D721Med (cell line): ENCODE measurements at regions not wholly inside any gene's neighbourhood (a gene's known extent, or its start where the extent isn't known, plus 50 kb on each side); places are given as distances from the start of the nearest gene placed in this dataset.

Experiments
- DNase-seq: peaks from one replicate; pipeline ENCODE4 v3.0.0; 2011; ENCODE audit warnings: low spot score; ENCODE audit not compliant: insufficient read length
- FAIRE-seq: peaks from 2 replicates; lab custom pipeline; 2011; peaks lifted over from hg19 to GRCh38; lab: Jason Lieb, UNC
- TF ChIP-seq, protein P1 (sequence below): IDR thresholded peaks from 2 replicates; pipeline ENCODE4 v1.5.1; 2012; ENCODE audit warnings: mild to moderate bottlenecking, control low read depth; ENCODE audit not compliant: insufficient read depth; ENCODE audit errors: missing control alignments

DNA sequence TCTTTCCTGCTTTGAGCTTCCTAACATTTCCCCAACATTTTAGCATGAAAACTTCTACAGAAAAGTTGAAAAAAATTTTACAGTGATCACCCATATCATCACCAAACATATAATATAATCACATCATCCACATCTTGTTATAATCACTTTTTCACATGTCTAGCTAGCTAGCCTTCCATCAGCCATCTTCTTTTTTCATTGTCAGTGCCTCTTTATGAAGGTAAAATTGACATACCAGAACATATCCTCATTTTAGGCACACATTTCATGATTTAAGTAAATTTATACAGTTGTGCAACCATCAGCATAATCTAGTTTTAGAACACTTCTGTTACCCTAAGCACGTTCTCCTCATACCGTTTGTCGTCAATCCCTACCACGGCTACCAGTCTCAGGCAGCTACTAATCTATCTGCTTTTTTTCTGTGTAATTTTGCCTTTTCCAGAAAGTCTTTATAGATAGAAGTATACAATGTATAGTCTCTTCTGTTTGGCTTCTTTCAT is 73.7 kb downstream of the VEGFA start:
- FAIRE-seq (no peak), DNase-seq (no peak)
- TF ChIP-seq, protein P1, sequence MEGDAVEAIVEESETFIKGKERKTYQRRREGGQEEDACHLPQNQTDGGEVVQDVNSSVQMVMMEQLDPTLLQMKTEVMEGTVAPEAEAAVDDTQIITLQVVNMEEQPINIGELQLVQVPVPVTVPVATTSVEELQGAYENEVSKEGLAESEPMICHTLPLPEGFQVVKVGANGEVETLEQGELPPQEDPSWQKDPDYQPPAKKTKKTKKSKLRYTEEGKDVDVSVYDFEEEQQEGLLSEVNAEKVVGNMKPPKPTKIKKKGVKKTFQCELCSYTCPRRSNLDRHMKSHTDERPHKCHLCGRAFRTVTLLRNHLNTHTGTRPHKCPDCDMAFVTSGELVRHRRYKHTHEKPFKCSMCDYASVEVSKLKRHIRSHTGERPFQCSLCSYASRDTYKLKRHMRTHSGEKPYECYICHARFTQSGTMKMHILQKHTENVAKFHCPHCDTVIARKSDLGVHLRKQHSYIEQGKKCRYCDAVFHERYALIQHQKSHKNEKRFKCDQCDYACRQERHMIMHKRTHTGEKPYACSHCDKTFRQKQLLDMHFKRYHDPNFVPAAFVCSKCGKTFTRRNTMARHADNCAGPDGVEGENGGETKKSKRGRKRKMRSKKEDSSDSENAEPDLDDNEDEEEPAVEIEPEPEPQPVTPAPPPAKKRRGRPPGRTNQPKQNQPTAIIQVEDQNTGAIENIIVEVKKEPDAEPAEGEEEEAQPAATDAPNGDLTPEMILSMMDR, result no peak

DNA sequence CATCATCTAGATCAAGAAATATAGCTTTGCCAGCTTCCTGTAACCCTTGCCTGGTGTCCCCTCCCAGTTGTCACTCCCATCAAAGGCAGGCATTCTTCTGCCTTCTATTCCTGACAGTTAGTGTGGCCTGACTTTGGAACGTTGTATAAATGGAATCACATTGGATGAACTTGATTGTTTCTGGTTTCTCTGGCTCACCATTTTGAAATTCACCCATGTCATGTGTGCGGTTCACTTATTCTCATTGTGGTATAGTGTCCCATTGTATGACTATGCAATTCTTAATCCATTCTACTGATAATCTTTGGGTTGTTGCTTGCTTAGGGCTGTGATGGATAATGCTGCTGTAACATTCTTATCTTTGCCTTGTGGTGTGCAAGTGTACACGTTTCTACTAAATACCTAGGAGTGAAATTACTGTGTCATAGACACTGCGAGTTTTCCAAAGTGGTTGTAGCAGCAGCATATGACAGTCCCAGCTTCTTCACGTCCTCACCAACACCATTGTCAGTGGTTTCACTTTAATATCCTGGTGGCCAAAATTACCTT is 73.2 kb downstream of the VEGFA start:
- DNase-seq, result no peak
- no peak for FAIRE-seq
- TF ChIP-seq, protein P1, result no peak

DNA sequence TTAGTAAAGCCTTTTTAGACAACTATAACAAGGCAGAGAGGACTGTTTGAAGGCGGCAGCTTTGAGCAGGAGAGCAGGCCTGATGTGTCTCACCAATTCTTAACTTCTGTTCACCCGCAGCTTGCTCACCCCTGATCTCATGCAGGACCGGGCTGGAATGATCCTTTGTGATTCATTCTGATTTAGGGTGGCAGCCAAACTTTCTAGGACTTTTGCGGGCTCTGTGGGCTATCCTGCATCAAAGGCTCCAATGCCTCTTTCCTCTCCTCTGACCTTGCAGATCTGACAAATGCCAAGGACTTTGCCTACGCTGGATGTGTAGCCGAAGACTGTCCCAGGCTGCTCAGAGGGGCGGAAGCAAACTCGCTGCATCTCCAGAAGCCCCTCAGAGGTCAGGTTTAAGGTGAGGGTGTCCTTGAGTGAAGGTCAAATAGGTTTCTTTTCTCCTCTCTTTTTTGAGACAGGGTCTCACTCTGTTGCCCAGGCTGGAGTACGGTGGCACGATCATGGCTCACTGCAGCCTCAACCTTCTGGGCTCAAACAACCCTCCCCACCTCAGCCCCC is 72.3 kb downstream of the VEGFA start:
- DNase-seq, result no peak

DNA sequence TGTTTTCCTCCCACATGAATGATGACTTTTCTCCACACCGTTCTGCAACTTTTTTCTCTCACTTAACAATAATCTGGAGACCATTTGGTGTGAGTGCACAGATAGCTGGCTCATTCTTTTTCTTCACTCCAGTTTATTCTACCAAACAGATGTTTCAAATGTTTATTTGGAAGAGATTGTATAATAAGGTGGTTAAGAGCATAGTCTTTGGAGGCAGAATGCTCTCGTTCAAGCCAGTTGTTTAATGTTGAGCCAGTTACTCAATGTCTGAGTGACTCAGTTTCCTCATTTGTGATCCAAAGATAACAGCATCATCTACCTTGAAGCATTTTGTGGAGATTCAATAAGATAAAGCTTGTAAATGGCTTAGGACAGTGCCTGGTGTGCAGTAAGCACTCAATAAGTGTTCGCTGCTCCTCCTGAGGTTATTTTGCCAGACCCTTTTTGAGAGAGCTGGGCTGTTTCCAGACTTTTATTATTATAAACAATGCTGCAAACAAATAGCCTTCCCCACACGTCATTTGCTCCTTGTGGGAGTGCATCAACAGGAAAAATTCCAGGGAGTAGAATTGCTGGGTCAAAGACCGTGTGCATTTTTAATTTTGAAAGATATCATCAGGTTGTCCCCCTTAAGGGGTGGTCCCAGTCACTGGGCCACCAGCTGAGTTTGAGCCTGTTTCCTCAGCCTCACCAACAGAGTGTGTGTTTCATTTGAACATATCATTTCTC is 70.6 kb downstream of the VEGFA start:
- TF ChIP-seq, protein P1, result no peak
- DNase-seq (no peak), FAIRE-seq (no peak)

More for the DNA sequence above, 72.3 kb downstream of the VEGFA start:
- TF ChIP-seq, protein P1, result no peak
- FAIRE-seq, result no peak

DNA sequence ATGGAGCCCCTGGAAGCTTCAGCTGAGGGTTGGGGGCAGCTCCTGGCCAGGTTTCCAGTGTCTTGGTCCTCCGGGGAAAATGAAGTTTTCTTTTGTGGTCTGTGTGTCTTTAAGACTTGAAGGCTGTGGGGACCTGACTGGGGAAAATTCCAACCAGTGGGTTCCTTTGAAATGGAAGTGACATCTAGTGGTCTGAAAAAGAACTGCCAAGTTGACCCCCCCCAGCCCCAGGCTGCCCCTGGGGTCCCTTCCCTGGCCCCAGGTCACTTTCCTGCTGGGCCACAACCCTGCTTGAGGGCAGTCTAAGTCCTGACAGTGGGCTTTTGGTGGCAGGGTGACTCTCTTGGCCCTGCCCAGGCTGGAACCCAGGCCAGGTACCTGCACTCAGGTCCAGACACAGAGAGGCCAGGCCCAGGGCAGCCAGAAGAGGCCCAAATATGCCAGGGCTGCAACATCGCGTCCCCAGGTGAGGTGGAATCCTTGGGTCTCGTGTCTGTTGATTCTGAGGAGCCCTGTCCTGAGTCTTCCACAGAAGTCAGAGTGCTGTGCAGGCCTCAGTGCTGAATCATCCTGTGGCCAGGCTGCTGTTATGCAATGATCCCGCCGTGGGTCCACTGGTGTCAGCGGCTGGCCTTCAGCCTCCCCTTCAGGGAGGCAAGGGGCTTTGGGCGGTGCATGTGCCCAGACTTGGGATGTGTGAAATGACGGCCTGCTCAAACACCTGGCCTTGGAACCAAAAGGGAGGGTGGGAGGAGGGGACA is 68.4 kb downstream of the VEGFA start:
- TF ChIP-seq, protein P1, result peak; percentile 21
- DNase-seq, result no peak
- FAIRE-seq, result no peak

DNA sequence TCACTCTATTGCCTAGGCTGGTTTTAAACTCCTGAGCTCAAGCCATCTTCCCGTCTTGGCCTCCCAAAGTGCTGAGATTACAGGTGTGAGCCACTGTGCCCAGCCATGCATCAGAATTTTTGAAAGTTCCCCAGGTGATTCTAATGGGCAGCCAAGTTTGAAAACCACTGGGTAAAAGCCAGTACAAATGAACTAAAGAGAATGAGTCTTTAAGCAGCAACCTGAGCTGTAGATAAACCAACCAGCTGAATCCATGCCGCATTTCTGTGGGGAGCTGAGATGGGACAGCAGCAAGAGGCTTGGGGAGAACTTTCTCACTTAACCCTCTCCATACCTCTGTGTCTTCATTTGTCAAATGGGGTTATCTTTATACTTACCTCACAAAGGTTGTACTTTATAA is 67.5 kb downstream of the VEGFA start:
- no peak for DNase-seq
- no peak for FAIRE-seq
- TF ChIP-seq, protein P1, result no peak
